Gastroesophageal sphincter (tissue), 3 donors: ENCODE measurements at regions not wholly inside any gene's neighbourhood (a gene's known extent, or its start where the extent isn't known, plus 50 kb on each side); places are given as distances from the start of the nearest gene placed in this dataset.

Source experiments
- CTCF ChIP-seq, 4 experiments: fragments of 200-600 bp in 2 of 4; fragments of 450-650 bp in 2 of 4; sonication (generic) in 1 of 4; IDR thresholded peaks; one replicate each; pipeline ENCODE4 v1.5.1; 2017 to 2019; ENCODE audit warnings: antibody characterized with exemption in 4 of 4, mild to moderate bottlenecking in 2 of 4, moderate library complexity in 2 of 4
- EP300 ChIP-seq: sonication (generic); formaldehyde crosslinking; IDR thresholded peaks from one replicate; pipeline ENCODE4 v1.6.1; 2017; ENCODE audit warnings: antibody characterized with exemption, mild to moderate bottlenecking
- POLR2A ChIP-seq, 2 donors: fragments of 450-650 bp; IDR thresholded peaks; one replicate each; pipeline ENCODE4 v1.6.1; 2017; ENCODE audit warnings: antibody characterized with exemption in 2 of 2, mild to moderate bottlenecking in 2 of 2, moderate library complexity in 1 of 2
- POLR2AphosphoS5 ChIP-seq: sonication (generic); formaldehyde crosslinking; IDR thresholded peaks from one replicate; pipeline ENCODE4 v1.6.1; 2017; ENCODE audit warnings: antibody characterized with exemption

GRCh38 chr10:64571056-64571455 is 1049.9 kb downstream of the REEP3 start:
- TF ChIP-seq CTCF (IDR thresholded peaks at IDR 0.05) = no peak
- TF ChIP-seq POLR2AphosphoS5 = no peak
- TF ChIP-seq POLR2A (IDR thresholded peaks at IDR 0.05) = no peak
- no peak for TF ChIP-seq EP300
